Muscle layer of colon (tissue), 2 donors: ENCODE measurements at regions not wholly inside any gene's neighbourhood (a gene's known extent, or its start where the extent isn't known, plus 50 kb on each side); places are given as distances from the start of the nearest gene placed in this dataset.
"Not testable (repeated sequence)": the region's sequence is repeated elsewhere in the genome, so short reads cannot be mapped to it uniquely, and the experiment has no call there.

ENCODE experiments used
- H3K27ac ChIP-seq: one replicate; pipeline ENCODE4 v1.7.0; 2013; ENCODE audit warnings: low read depth, mild to moderate bottlenecking, low read length, moderate library complexity
- H3K27me3 ChIP-seq, 2 donors: one replicate each; pipeline ENCODE4 v1.7.0; 2013; ENCODE audit warnings: low read length in 2 of 2, mild to moderate bottlenecking in 2 of 2; ENCODE audit not compliant: insufficient read depth in 2 of 2, control insufficient read depth in 1 of 2
- H3K36me3 ChIP-seq: one replicate; pipeline ENCODE4 v1.7.0; 2013; ENCODE audit warnings: mild to moderate bottlenecking, low read length; ENCODE audit not compliant: insufficient read depth
- H3K4me1 ChIP-seq: one replicate; pipeline ENCODE4 v1.7.0; 2013; ENCODE audit warnings: mild to moderate bottlenecking, low read length; ENCODE audit not compliant: insufficient read depth
- H3K4me3 ChIP-seq, 2 donors: one replicate each; pipeline ENCODE4 v1.7.0; 2013; ENCODE audit warnings: low read length in 2 of 2, low read depth in 1 of 2, mild to moderate bottlenecking in 1 of 2, moderate library complexity in 1 of 2
- H3K9ac ChIP-seq: one replicate; pipeline ENCODE4 v1.7.0; 2013; ENCODE audit warnings: low read length
- H3K9me3 ChIP-seq: one replicate; pipeline ENCODE4 v1.7.0; 2013; ENCODE audit warnings: mild to moderate bottlenecking, low read length
- donor health status: abdominal sarcoma.
- donor health status: Adenocarcinoma of cecum.

DNA sequence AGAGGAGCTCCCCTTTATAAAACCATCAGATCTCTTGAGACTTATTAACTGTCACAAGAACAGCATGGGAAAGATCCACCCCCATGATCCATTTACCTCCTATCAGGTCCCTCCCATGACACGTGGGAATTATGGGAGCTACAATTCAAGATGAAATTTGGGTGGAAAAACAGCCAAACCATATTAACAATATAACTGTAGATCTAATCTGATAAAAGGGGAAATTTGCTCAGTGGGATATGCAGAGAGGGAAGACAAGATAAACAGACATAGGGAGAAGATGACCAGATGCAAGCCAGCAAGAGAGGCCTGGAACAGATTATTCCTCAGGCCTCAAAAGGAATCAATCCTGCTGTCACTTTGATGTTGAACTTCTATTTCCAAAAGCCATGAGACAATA, 841.5 kb downstream of the LRRIQ3 start:
- no peak overlapping the region for H3K4me3 ChIP-seq
- H3K27me3 ChIP-seq, result no peaks in the 10 kb centered on the region

DNA sequence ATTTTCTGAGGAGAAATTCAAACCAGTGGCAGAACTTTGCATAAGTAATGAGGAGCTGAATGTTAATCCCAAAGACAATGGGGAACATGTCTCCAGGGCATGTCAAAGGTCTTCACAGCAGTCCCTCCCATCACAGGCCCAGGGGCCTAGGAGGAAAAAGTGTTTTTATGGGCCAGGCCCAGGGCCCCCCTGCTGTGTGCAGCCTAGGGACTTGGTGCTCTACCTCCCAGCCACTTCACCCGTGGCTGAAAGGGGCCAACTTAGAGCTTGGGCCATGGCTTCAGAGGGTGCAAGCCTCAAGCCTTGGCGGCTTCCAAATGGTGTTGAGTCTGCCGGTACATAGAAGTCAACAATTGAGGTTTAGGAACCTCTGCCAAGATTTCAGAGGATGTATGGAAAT, 854.0 kb downstream of the LRRIQ3 start:
- H3K4me3 ChIP-seq, result no peak overlapping the region
- H3K4me1 ChIP-seq, result no peaks in the 10 kb centered on the region
- H3K9ac ChIP-seq, result no peak overlapping the region
- H3K27ac ChIP-seq, result no peak overlapping the region
- H3K36me3 ChIP-seq, result no peaks in the 10 kb centered on the region
- no peaks in the 10 kb centered on the region for H3K9me3 ChIP-seq
- no peaks in the 10 kb centered on the region for H3K27me3 ChIP-seq

More for the DNA sequence above, 841.5 kb downstream of the LRRIQ3 start:
- Histone ChIP-seq H3K9me3 (no peaks in the 10 kb centered on the region), H3K36me3 (no peaks in the 10 kb centered on the region), H3K27ac (no peak overlapping the region), H3K4me1 (no peaks in the 10 kb centered on the region), H3K9ac (no peak overlapping the region)

DNA sequence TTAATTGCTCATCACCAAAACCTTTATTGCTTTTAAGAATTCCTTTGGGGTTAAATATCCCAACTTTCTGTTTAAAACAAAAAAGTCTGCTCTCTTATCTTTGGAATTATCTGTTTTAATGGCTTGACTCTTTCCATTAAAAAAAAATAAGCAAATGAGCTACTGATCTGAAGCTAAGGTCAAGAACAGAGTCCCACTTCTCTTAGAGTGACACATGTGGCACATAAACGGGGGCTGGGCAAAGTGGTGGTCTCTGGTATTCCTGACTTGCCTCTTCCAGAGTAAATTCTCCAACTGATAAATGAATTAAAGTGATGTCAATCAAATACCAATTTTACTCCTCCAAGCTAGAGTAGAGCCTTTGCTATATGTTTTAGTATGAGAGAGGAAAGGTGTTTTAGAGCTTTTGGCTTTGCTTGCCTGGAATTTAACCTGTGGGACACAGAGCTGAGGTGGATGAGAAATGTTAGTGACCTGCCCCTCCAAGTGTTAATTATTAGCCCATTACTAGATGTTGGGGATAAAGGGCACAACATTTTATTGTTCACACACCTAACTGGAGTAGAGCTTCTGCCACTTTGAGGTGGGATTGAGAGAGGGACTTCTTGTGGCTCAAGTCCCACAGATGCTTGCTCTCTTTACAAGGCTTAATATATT, 864.0 kb downstream of the LRRIQ3 start:
- Histone ChIP-seq H3K36me3 (no peaks in the 10 kb centered on the region), H3K27ac (no peak overlapping the region), H3K4me3 (no peak overlapping the region), H3K4me1 (no peaks in the 10 kb centered on the region), H3K9ac (no peak overlapping the region), H3K9me3 (no peaks in the 10 kb centered on the region), H3K27me3 (no peaks in the 10 kb centered on the region)

DNA sequence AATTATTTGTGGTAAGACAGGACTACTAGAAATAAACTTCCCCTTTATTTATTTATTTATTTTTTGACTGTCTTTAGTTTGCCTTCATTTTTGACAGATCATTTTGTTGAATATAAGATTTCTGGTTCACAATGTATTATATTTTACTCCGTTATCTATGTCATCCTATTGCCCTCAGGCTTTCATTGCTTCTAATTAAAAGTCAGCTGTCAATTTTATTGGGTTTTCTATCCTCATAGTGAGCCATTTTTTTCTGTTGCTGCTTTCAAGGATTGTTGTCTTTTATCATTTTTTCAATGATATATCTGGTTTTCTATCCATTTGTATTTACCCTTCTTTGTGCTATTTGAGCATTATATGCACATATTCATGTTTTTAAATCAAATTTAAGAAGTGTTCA, 866.2 kb downstream of the LRRIQ3 start:
- H3K36me3 ChIP-seq, result no peaks in the 10 kb centered on the region
- no peak overlapping the region for H3K27ac ChIP-seq
- H3K27me3 ChIP-seq, result no peaks in the 10 kb centered on the region
- H3K9ac ChIP-seq, result no peak overlapping the region
- H3K4me1 ChIP-seq, result no peaks in the 10 kb centered on the region
- no peaks in the 10 kb centered on the region for H3K9me3 ChIP-seq
- no peak overlapping the region for H3K4me3 ChIP-seq

DNA sequence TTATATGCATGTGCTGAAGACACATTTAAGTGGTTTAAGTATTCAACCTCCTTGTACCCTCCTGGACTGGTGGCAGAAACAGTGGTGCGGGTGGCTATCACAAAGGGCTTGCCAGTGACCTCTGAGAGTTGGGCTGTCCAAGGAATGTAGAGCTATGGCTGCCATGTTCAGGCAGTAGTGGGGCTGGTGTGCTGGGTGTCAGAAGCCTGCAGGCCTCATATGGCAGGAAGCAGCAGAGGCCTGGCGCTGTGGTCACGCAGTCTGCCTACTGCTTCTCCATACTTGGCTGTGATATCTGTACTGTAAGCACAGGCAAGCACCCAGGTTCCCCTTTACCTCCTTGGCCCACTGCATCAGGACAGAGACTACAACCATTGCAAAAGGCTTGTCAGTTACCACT, 870.0 kb downstream of the LRRIQ3 start:
- Histone ChIP-seq H3K9me3 (no peaks in the 10 kb centered on the region), H3K9ac (no peak overlapping the region), H3K27me3 (no peaks in the 10 kb centered on the region), H3K4me3 (no peak overlapping the region), H3K36me3 (no peaks in the 10 kb centered on the region), H3K4me1 (no peaks in the 10 kb centered on the region), H3K27ac (no peak overlapping the region)

DNA sequence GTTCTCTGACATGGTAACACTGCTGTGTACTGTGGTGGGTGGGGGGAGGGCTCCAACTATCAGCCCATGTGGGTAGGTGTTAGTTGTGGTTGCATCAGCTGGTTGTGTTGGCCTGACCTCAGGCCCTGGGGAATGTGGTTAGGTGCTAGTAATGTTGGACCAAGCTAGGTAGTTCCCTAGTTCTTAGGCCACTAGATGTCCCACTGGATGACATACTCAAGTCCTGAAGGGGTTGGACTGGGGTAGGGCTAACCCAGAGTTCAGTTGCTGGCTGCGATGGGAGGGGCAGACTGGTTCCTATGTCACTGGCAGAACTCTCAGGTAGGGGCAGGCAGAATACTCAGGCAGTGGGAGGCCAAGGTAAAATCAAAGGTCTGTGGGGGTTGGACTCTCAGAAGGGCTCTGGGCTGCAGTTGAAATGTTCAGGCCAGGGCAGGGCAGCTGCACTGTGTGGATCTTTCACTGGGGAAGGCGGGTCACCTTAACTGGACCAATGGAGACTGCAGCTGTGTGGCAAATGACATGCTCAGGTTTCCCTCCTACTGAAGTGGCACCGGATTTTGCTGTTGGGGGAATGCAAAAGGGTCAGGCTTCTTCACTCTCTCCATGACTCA, 870.7 kb downstream of the LRRIQ3 start:
- H3K9me3 ChIP-seq, result no peaks in the 10 kb centered on the region
- no peaks in the 10 kb centered on the region for H3K36me3 ChIP-seq
- H3K4me3 ChIP-seq, result no peak overlapping the region
- no peak overlapping the region for H3K9ac ChIP-seq
- no peaks in the 10 kb centered on the region for H3K27me3 ChIP-seq
- H3K4me1 ChIP-seq, result no peaks in the 10 kb centered on the region
- H3K27ac ChIP-seq, result no peak overlapping the region

DNA sequence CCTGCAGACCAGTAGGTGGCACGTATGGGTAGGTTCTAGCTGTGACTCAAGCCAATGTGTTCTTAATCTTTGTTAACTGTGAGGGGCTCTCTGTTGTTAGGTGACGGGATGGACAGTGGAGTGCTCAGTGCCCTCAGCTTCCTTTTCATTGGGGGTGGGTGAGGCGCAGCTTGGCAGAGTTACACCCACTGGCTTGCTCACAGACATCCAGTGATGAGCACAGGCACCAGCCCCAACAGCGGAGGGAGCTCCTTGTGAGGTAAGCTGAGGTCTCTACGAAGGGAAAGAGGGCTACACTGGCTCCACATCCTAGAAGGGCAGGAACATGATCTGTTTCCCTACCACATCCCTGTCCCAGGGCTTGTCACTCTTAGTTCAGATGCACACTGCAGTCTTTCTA, 871.3 kb downstream of the LRRIQ3 start:
- Histone ChIP-seq H3K4me1 (no peaks in the 10 kb centered on the region), H3K9ac (no peak overlapping the region), H3K27ac (no peak overlapping the region), H3K4me3 (no peak overlapping the region), H3K9me3 (no peaks in the 10 kb centered on the region), H3K27me3 (no peaks in the 10 kb centered on the region), H3K36me3 (no peaks in the 10 kb centered on the region)

DNA sequence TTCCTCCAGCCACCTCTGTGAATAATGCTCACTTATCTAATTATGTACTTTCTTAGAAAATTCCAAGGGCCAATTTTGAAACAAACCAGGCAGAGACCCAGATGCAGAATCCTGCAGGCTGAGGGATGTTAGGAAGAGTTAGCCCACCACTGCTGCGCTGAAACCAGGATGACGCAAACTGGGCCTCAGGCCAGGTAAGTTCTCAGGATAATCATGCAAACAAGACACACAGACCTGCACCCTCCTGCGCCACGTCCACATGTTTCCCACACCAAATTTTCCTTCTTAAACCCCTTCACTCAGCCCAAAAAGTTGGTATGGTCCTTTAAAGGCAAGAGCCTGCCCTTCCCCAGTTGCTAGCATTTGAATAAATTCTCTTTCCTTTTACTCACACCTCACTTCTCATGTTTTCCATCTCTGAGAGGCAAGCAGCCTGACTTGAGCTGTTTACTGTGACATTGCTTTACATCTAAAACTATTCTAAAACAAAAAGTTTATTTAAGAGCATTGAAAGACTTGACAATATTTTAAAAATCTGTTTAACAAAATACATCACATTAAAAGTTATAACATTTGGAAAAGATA, 887.1 kb downstream of the LRRIQ3 start:
- Histone ChIP-seq H3K9ac (no peak overlapping the region), H3K4me1 (no peaks in the 10 kb centered on the region), H3K36me3 (no peaks in the 10 kb centered on the region), H3K9me3 (no peaks in the 10 kb centered on the region), H3K27me3 (no peaks in the 10 kb centered on the region), H3K27ac (no peak overlapping the region), H3K4me3 (no peak overlapping the region)

DNA sequence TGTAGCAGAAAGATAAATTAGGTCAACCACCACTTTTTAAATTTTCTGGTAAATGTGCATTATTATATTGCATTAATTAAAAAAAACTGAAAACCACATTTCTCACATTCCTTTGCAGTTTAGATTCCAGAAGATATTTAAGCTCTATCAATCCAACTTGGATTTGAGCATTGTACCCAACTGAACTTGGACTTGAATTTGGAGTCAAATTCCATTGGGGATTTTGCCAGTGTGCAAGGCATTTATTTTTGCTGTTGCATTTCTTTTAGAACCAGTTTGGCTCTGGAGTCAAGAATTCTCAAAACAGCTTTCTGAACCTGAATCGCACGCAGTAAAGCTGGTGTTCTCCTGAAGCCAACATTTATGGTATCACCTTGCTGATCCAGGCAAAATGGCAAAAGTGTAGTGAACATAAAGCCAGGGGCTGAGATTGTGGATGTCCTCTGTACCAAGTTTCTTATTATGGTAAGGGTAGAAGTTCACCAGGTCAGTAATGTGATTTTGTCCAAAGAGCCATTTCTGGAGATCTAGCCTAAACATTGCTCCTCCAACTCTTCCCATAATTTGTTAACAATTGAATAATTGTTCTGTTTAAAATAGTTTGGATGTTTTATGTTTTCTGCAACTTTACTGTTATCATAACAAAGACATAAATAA, 890.9 kb downstream of the LRRIQ3 start:
- Histone ChIP-seq H3K9ac (no peak overlapping the region), H3K27ac (no peak overlapping the region), H3K27me3 (no peaks in the 10 kb centered on the region), H3K4me3 (no peak overlapping the region), H3K4me1 (no peaks in the 10 kb centered on the region), H3K36me3 (no peaks in the 10 kb centered on the region), H3K9me3 (no peaks in the 10 kb centered on the region)

DNA sequence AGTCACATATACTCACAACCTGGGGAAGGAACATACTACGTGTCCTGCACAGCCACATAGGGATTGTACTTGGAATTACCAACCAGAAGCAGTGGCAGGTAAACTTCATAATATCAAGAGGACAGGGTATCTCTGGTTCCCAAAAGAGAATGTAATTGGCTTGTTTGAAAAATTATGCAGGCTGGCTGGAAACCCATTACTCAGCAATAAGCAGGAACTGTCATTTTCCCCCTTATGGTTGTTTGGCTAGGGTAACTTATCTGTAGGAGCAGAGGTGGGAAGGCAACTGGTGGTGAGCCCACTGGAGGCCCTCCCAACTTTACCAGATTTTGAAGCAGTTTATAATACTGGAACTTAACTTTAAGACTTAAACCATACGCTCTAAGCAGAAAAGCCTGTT, 924.1 kb downstream of the LRRIQ3 start:
- Histone ChIP-seq H3K9me3 (no peaks in the 10 kb centered on the region), H3K4me1 (no peaks in the 10 kb centered on the region), H3K9ac (no peak overlapping the region), H3K4me3 (no peak overlapping the region), H3K27me3 (no peaks in the 10 kb centered on the region), H3K36me3 (no peaks in the 10 kb centered on the region), H3K27ac (no peak overlapping the region)

DNA sequence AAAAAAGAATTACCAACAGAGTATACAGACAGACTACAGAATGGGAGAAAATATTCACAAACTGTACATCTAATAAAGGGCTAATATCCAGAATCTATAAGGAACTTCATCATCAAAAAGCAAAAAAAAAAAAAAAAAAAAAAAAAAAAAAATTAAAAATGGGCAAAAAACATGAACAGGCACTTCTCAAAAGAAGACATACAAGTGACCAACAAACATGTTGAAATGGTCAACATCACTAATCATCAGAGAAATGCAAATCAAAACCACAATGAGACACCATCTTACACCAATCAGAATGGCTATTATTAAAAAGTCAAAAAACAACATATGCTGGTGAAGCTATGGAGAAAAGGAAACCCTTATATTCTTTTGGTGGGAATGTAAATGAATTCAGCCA, 952.8 kb downstream of the LRRIQ3 start:
- H3K4me1 ChIP-seq, H3K36me3 ChIP-seq, H3K9ac ChIP-seq, H3K27ac ChIP-seq, H3K4me3 ChIP-seq, H3K9me3 ChIP-seq, H3K27me3 ChIP-seq: not testable (repeated sequence)
